Neuronal stem cell (in vitro differentiated cells): ENCODE measurements at regions not wholly inside any gene's neighbourhood (a gene's known extent, or its start where the extent isn't known, plus 50 kb on each side); places are given as distances from the start of the nearest gene placed in this dataset.
A peak's percentile ranks its signal among the peaks of the same experiment; 100 is the strongest.
"Not testable (repeated sequence)": the region's sequence is repeated elsewhere in the genome, so short reads cannot be mapped to it uniquely, and the experiment has no call there.

ENCODE experiments used
- DNase-seq: peaks from one replicate; pipeline ENCODE4 v3.0.0-alpha.2; 2013; ENCODE audit warnings: low spot score
- H2AFZ ChIP-seq: one replicate; pipeline ENCODE4 v1.6.1; 2013; ENCODE audit warnings: mild to moderate bottlenecking, low read length, inconsistent platforms
- H2AK5ac ChIP-seq: 2 replicates; pipeline ENCODE4 v1.6.1; 2013; ENCODE audit warnings: low read depth, mild to moderate bottlenecking, inconsistent platforms, low read length, moderate library complexity, mixed read lengths
- H2BK120ac ChIP-seq: 2 replicates; pipeline ENCODE4 v1.6.1; 2013; ENCODE audit warnings: low read depth, mild to moderate bottlenecking, inconsistent platforms, low read length, moderate library complexity, mixed read lengths
- H2BK12ac ChIP-seq: one replicate; pipeline ENCODE4 v1.6.1; 2013; ENCODE audit warnings: low read length, inconsistent platforms
- H2BK15ac ChIP-seq: 2 replicates; pipeline ENCODE4 v1.6.1; 2013; ENCODE audit warnings: mild to moderate bottlenecking, low read length, inconsistent platforms, mixed read lengths
- H2BK5ac ChIP-seq: one replicate; pipeline ENCODE4 v1.6.1; 2013; ENCODE audit warnings: inconsistent platforms, mild to moderate bottlenecking, low read length, moderate library complexity
- H3K14ac ChIP-seq: one replicate; pipeline ENCODE4 v1.6.1; 2013; ENCODE audit warnings: low read length, inconsistent platforms
- H3K18ac ChIP-seq: 2 replicates; pipeline ENCODE4 v1.6.1; 2013; ENCODE audit warnings: low read length, inconsistent platforms
- H3K23ac ChIP-seq: 2 replicates; pipeline ENCODE4 v1.6.1; 2013; ENCODE audit warnings: low read depth, mild to moderate bottlenecking, mixed read lengths, low read length, inconsistent platforms; ENCODE audit not compliant: poor library complexity
- H3K27ac ChIP-seq: replicated peaks from 3 replicates; pipeline ENCODE4 v1.5.1; 2013; ENCODE audit warnings: low read length, inconsistent platforms
- H3K27me3 ChIP-seq, 3 experiments: 2 replicates each; pipeline ENCODE4 v1.6.1; 2013; ENCODE audit warnings: low read length in 3 of 3, mild to moderate bottlenecking in 2 of 3, inconsistent platforms in 1 of 3, low read depth in 1 of 3, mixed read lengths in 1 of 3, moderate library complexity in 1 of 3; ENCODE audit not compliant: control insufficient read depth in 3 of 3, insufficient read depth in 3 of 3
- H3K36me3 ChIP-seq, 2 donors: replicated peaks in 1 of 2; 2 replicates each; pipeline ENCODE4 v1.6.1; 2013; ENCODE audit warnings: low read length in 2 of 2; ENCODE audit not compliant: control insufficient read depth in 2 of 2, insufficient read depth in 2 of 2
- H3K4ac ChIP-seq: 2 replicates; pipeline ENCODE4 v1.6.1; 2013; ENCODE audit warnings: inconsistent platforms, mild to moderate bottlenecking, low read length, moderate library complexity
- H3K4me1 ChIP-seq, 2 donors: 1 replicate in 1 of 2; 2 replicates in 1 of 2; pipeline ENCODE4 v1.6.1; 2013; ENCODE audit warnings: low read length in 2 of 2, low read depth in 1 of 2; ENCODE audit not compliant: control insufficient read depth in 2 of 2, insufficient read depth in 1 of 2
- H3K4me2 ChIP-seq: one replicate; pipeline ENCODE4 v1.6.1; 2013; ENCODE audit warnings: mild to moderate bottlenecking, low read length, inconsistent platforms; ENCODE audit not compliant: insufficient read depth, poor library complexity, severe bottlenecking
- H3K4me3 ChIP-seq, 2 donors: 2 replicates each; pipeline ENCODE4 v1.5.1; 2013; ENCODE audit warnings: low read length in 2 of 2, mild to moderate bottlenecking in 2 of 2, inconsistent platforms in 1 of 2, moderate library complexity in 1 of 2
- H3K79me1 ChIP-seq: one replicate; pipeline ENCODE4 v1.6.1; 2013; ENCODE audit warnings: low read depth, mild to moderate bottlenecking, inconsistent platforms, low read length, moderate library complexity
- H3K9ac ChIP-seq: one replicate; pipeline ENCODE4 v1.6.1; 2013; ENCODE audit warnings: mild to moderate bottlenecking, low read depth, low read length, inconsistent platforms; ENCODE audit not compliant: poor library complexity
- H3K9me3 ChIP-seq, 2 donors: replicated peaks in 1 of 2; 2 replicates each; pipeline versions ENCODE3 to v1.6.1; 2013; ENCODE audit warnings: low read length in 2 of 2, mild to moderate bottlenecking in 2 of 2, inconsistent platforms in 1 of 2, low read depth in 1 of 2, mixed read lengths in 1 of 2, moderate library complexity in 1 of 2; ENCODE audit not compliant: control insufficient read depth in 2 of 2, insufficient read depth in 1 of 2
- H4K8ac ChIP-seq: one replicate; pipeline ENCODE4 v1.6.1; 2013; ENCODE audit warnings: low read depth, mild to moderate bottlenecking, inconsistent platforms, low read length, moderate library complexity
- H4K91ac ChIP-seq: one replicate; pipeline ENCODE4 v1.6.1; 2013; ENCODE audit warnings: low read length, low read depth, mild to moderate bottlenecking, inconsistent platforms; ENCODE audit not compliant: poor library complexity
- WGBS, 2 donors: extraction: QIAGEN DNeasy Blood & Tissue Kit; methylation state at CpG; one replicate each; pipeline ENCODE4 v1.1.7; 2013; ENCODE audit warnings: missing lambda C conversion rate in 2 of 2, mixed read lengths in 1 of 2; ENCODE audit not compliant: insufficient read length in 2 of 2, insufficient replicate concordance in 1 of 2; ENCODE audit errors: extremely low coverage in 2 of 2; 5-methylcytosine and 5-hydroxymethylcytosine counted together

DNA sequence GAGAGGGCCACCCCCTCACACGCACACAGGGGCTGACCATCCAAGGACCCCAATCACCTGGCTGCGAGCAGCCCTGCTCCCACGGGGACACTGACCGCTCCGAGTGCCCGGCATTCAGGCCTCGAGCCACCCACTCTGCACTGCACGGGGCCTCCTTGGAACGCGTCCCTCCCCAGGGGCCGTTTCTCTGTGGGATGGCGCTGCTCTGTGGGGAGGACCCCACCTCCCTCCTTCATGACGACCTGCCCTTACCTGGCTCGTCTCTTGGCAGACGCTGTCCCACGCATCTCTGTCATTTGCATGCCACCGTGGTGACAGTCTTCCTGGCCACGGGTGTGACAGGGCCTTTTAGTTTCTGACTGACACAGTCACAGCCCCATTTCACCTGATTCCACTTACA lies 334.5 kb downstream of the PREX1 start:
- H3K36me3 ChIP-seq, H3K4ac ChIP-seq, H4K91ac ChIP-seq, H3K4me2 ChIP-seq, H2BK15ac ChIP-seq, H3K4me3 ChIP-seq, H2BK12ac ChIP-seq, H2BK120ac ChIP-seq, H3K79me1 ChIP-seq, H3K18ac ChIP-seq, H3K9ac ChIP-seq, H3K27ac ChIP-seq, H2AK5ac ChIP-seq, H2BK5ac ChIP-seq, H3K9me3 ChIP-seq, DNase-seq, H3K23ac ChIP-seq, H4K8ac ChIP-seq, H3K27me3 ChIP-seq, H3K14ac ChIP-seq, H2AFZ ChIP-seq: not testable (repeated sequence)
- no CpG with 5 or more reads among the region's 18 CpGs for WGBS, 2 donors
- peaks cover 0 to 17% of the 10 kb centered on the region in 2 donors for H3K4me1 ChIP-seq

DNA sequence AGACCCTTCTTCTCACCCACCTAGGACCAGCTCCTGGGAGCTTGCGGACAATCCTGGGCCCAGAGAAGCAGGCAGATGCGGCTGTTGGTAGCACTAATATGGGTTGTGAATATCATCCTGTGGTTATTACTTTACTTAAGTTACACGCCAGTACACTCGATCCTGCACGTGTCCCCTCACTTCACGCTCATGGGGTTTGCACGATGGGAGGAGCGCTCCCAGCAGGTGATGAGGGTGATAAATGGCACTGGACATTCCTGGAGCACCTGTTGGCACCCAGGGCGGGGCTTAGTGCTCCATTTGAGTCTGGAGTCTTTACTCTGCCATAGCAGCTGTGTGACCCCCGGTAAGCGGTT lies 335.1 kb downstream of the PREX1 start:
- no CpG with 5 or more reads among the region's 11 CpGs for whole genome bisulfite sequencing, 2 donors
- H3K27ac ChIP-seq = no peak overlapping the region

GRCh38 chr20:48492015-48492714 lies 335.6 kb downstream of the PREX1 start:
- Histone ChIP-seq H3K36me3 (no peaks in the 10 kb centered on the region), H3K4me3 (no peak overlapping the region), H2BK5ac (no peak overlapping the region), H3K4me1 (peaks cover 0 to 17% of the 10 kb centered on the region in 2 donors), H3K14ac (no peak overlapping the region), H3K27me3 (peaks cover 0 to 3% (median 0%) of the 10 kb centered on the region in 3 experiments), H3K27ac (no peak overlapping the region), H4K91ac (no peak overlapping the region), H2AK5ac (peak overlapping the region; percentile 68), H3K4ac (no peak overlapping the region), H2BK15ac (peak overlapping the region; percentile 84), H3K23ac (peak overlapping the region; percentile 51), H3K79me1 (no peaks in the 10 kb centered on the region), H3K9me3 (no peaks in the 10 kb centered on the region), H3K9ac (no peak overlapping the region), H4K8ac (no peak overlapping the region), H3K4me2 (no peak overlapping the region), H2AFZ (no peak overlapping the region), H3K18ac (peak overlapping the region; percentile 84), H2BK120ac (no peak overlapping the region), H2BK12ac (peak overlapping the region; percentile 96)
- WGBS, 2 donors = no CpG with 5 or more reads among the region's 17 CpGs
- no peak for DNase-seq

More for the DNA sequence above, 335.1 kb downstream of the PREX1 start:
- no peaks in the 10 kb centered on the region for H3K9me3 ChIP-seq
- peak overlapping the region; percentile 84 for H3K18ac ChIP-seq
- no peak overlapping the region for H4K91ac ChIP-seq
- H3K36me3 ChIP-seq = no peaks in the 10 kb centered on the region
- peak overlapping the region; percentile 6 for H3K14ac ChIP-seq
- H2BK120ac ChIP-seq = no peak overlapping the region
- DNase-seq = no peak
- H3K23ac ChIP-seq = no peak overlapping the region
- H3K79me1 ChIP-seq = no peaks in the 10 kb centered on the region
- H3K4ac ChIP-seq = no peak overlapping the region
- H3K4me1 ChIP-seq = peaks cover 0 to 17% of the 10 kb centered on the region in 2 donors
- H2BK12ac ChIP-seq = no peak overlapping the region
- no peak overlapping the region for H3K4me2 ChIP-seq
- H2AK5ac ChIP-seq = peak overlapping the region; percentile 68
- peak overlapping the region; percentile 84 for H2BK15ac ChIP-seq
- no peak overlapping the region for H2BK5ac ChIP-seq
- H2AFZ ChIP-seq = no peak overlapping the region
- no peak overlapping the region for H4K8ac ChIP-seq
- H3K27me3 ChIP-seq = peaks cover 0 to 3% (median 0%) of the 10 kb centered on the region in 3 experiments
- H3K4me3 ChIP-seq = no peak overlapping the region
- no peak overlapping the region for H3K9ac ChIP-seq

- Histone ChIP-seq H3K27me3 (peaks cover 0 to 3% (median 0%) of the 10 kb centered on the region in 3 experiments), H2AFZ (no peak overlapping the region), H4K8ac (no peak overlapping the region), H3K36me3 (no peaks in the 10 kb centered on the region), H3K18ac (no peak overlapping the region), H3K9ac (no peak overlapping the region), H2BK12ac (no peak overlapping the region), H3K79me1 (no peaks in the 10 kb centered on the region), H4K91ac (no peak overlapping the region), H3K14ac (no peak overlapping the region), H3K4me1 (peaks cover 0 to 17% of the 10 kb centered on the region in 2 donors), H3K4me2 (no peak overlapping the region), H3K23ac (no peak overlapping the region), H3K4ac (no peak overlapping the region), H3K9me3 (no peaks in the 10 kb centered on the region), H2BK15ac (no peak overlapping the region), H3K4me3 (no peak overlapping the region), H2BK120ac (no peak overlapping the region), H3K27ac (no peak overlapping the region), H2BK5ac (no peak overlapping the region), H2AK5ac (no peak overlapping the region)
- DNase-seq = no peak
- no CpG with 5 or more reads among the region's 10 CpGs for WGBS, 2 donors
These were observed 336.6 kb downstream of the PREX1 start for GRCh38 chr20:48490961-48491831.
